ENCODE measurements at regions not wholly inside any gene's neighbourhood (a gene's known extent, or its start where the extent isn't known, plus 50 kb on each side); places are given as distances from the start of the nearest gene placed in this dataset.

- TF ChIP-seq CTCF (IDR thresholded peaks at IDR 0.05; ENCODE audit: poor library complexity, severe bottlenecking) (no peak), POLR2AphosphoS5 (IDR thresholded peaks at IDR 0.05) (no peak), EP300 (conservative IDR thresholded peaks at IDR 0.05; ENCODE audit: poor library complexity, severe bottlenecking) (no peak), REST (IDR thresholded peaks at IDR 0.05; ENCODE audit: borderline replicate concordance) (no peak), TAF1 (IDR thresholded peaks at IDR 0.05; ENCODE audit: low read depth) (no peak), EZH2 (IDR thresholded peaks at IDR 0.05; ENCODE audit: borderline replicate concordance, insufficient read depth, low read length, poor library complexity, severe bottlenecking) (no peak), MXI1 (conservative IDR thresholded peaks at IDR 0.05; ENCODE audit: poor library complexity, severe bottlenecking) (no peak), RAD21 (conservative IDR thresholded peaks at IDR 0.05) (no peak), SMC3 (conservative IDR thresholded peaks at IDR 0.05; ENCODE audit: poor library complexity) (no peak)
Observed at GRCh38 chr6:87971605-87972262, 75.9 kb upstream of the SPACA1 start.

All from neural cell (in vitro differentiated cells).